Dedifferentiated amniotic fluid mesenchymal stem cell (primary cell): ENCODE measurements at regions not wholly inside any gene's neighbourhood (a gene's known extent, or its start where the extent isn't known, plus 50 kb on each side); places are given as distances from the start of the nearest gene placed in this dataset.
"Not testable (repeated sequence)": the region's sequence is repeated elsewhere in the genome, so short reads cannot be mapped to it uniquely, and the experiment has no call there.

Source experiments
- DNase-seq: peaks from one replicate; pipeline ENCODE4 v3.0.0-alpha.2; 2016; ENCODE audit errors: extremely low spot score

GRCh38 chr1:95520390-95520789 lies 286.4 kb downstream of the RWDD3 start:
- DNase-seq, result no peak

GRCh38 chr1:95532335-95532734 lies 298.3 kb downstream of the RWDD3 start:
- no peak for DNase-seq

- no peak for DNase-seq
Measured at GRCh38 chr1:95534985-95535384, 301.0 kb downstream of the RWDD3 start.

- DNase-seq, result no peak
Measured at GRCh38 chr1:95535614-95536013, 301.6 kb downstream of the RWDD3 start.

- no peak for DNase-seq
Measured at GRCh38 chr1:95536501-95536900, 302.5 kb downstream of the RWDD3 start.

- no peak for DNase-seq
Measured at GRCh38 chr1:95537176-95537575, 303.2 kb downstream of the RWDD3 start.

GRCh38 chr1:95538242-95538641 lies 304.2 kb downstream of the RWDD3 start:
- not testable (repeated sequence) for DNase-seq

GRCh38 chr1:95542936-95543335 lies 308.9 kb downstream of the RWDD3 start:
- DNase-seq, result no peak

- no peak for DNase-seq
Measured at GRCh38 chr1:95547005-95547404, 313.0 kb downstream of the RWDD3 start.

- DNase-seq, result no peak
Measured at GRCh38 chr1:95548211-95548610, 314.2 kb downstream of the RWDD3 start.

- DNase-seq, result no peak
Measured at GRCh38 chr1:95551201-95551600, 317.2 kb downstream of the RWDD3 start.

- no peak for DNase-seq
Measured at GRCh38 chr1:95553595-95553994, 319.6 kb downstream of the RWDD3 start.

- DNase-seq, result no peak
Measured at GRCh38 chr1:95554408-95554807, 320.4 kb downstream of the RWDD3 start.

GRCh38 chr1:95558791-95559190 lies 324.8 kb downstream of the RWDD3 start:
- DNase-seq, result no peak

- no peak for DNase-seq
Measured at GRCh38 chr1:95561346-95561745, 327.3 kb downstream of the RWDD3 start.

- DNase-seq, result no peak
Measured at GRCh38 chr1:95562230-95562629, 328.2 kb downstream of the RWDD3 start.

GRCh38 chr1:95572002-95572401 lies 338.0 kb downstream of the RWDD3 start:
- DNase-seq, result no peak

GRCh38 chr1:95572962-95573361 lies 339.0 kb downstream of the RWDD3 start:
- no peak for DNase-seq

GRCh38 chr1:95575291-95575690 lies 341.3 kb downstream of the RWDD3 start:
- DNase-seq, result no peak

GRCh38 chr1:95578462-95578861 lies 344.5 kb downstream of the RWDD3 start:
- no peak for DNase-seq

- no peak for DNase-seq
Measured at GRCh38 chr1:95582191-95582590, 348.2 kb downstream of the RWDD3 start.

GRCh38 chr1:95582746-95583145 lies 348.7 kb downstream of the RWDD3 start:
- no peak for DNase-seq

- no peak for DNase-seq
Measured at GRCh38 chr1:95583661-95584210, 349.7 kb downstream of the RWDD3 start.

- no peak for DNase-seq
Measured at GRCh38 chr1:95584315-95584714, 350.3 kb downstream of the RWDD3 start.
